ENCODE measurements at regions not wholly inside any gene's neighbourhood (a gene's known extent, or its start where the extent isn't known, plus 50 kb on each side); places are given as distances from the start of the nearest gene placed in this dataset.
"Not testable (repeated sequence)": the region's sequence is repeated elsewhere in the genome, so short reads cannot be mapped to it uniquely, and the experiment has no call there.

DNA sequence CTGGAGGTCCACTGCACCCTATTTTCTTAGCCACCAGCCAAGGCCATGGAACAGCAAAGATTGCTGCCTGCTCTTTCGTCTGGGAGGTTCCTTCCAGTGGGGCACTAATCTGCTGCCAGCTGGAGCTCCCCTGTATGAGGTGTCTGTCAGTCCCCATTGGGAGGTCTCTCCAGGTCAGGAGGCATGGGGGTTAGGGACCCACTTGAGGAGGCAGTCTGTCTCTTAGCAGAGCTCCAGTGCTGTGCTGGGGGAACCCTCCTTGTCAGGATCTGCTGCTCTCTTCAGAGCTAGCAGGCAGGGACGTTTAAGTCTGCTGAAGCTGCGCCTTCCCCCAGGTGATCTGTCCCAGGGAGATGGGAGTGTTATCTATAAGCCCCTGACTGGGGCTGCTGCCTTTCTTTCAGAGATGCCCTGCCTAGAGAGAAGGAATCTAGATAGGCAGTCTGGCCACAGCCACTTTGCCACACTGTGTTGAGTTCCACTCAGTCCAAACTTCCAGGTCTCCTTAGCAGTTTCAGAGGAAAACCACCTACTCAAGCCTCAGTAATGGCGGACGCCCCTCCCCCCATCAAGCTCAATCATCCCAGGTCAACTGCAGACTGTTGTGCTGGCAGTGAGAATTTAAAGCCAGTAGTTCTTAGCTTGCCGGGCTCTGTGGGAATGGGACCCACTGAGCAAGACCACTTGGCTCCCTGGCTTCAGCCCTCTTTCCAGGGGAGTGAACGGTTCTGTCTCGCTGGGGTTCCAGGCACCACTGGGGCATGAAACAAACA is 317.7 kb downstream of the LRRC70 start:
- no peak for DNase-seq (ENCODE audit: low read depth)

- no peak for DNase-seq (ENCODE audit: low read depth)
These were observed 308.1 kb downstream of the LRRC70 start for GRCh38 chr5:62886603-62887315.

DNA sequence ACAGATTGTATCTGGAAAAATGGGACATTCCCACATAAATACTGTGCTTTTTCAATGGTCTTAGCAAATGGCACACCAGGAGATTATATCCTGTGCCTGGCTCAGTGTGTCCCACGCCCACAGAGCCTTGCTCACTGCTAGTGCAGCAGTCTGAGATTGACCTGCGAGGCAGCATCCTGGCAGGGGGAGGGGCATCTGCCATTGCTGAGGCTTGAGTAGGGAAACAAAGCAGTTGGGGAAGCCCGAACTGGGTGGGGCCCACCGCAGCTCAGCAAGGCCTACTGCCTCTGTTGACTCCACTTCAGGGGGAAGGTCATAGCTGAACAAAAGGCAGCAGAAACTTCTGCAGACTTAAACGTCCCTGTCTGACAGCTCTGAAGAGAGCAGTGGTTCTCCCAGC is 258.7 kb downstream of the LRRC70 start:
- DNase-seq (ENCODE audit: low read depth), result not testable (repeated sequence)

DNA sequence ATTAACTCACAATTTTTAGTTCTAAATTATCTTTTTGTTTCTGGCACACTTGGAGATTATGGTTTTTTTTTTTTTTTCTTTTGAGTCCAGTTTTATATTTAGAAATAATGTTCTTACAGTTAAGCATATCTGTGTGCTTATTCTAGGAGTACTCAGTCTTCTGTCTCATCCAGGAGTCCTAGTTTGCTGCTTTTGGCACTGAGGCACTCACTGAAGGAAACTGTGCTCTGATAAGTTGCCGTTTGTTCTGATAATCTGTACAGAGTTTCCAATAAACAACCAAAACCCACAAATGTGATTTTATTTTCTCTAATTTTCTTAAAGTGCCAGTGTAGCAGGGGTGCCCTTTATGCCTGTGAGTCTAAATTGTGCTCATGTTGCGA is 251.0 kb downstream of the LRRC70 start:
- DNase-seq (ENCODE audit: low read depth), result no peak

DNA sequence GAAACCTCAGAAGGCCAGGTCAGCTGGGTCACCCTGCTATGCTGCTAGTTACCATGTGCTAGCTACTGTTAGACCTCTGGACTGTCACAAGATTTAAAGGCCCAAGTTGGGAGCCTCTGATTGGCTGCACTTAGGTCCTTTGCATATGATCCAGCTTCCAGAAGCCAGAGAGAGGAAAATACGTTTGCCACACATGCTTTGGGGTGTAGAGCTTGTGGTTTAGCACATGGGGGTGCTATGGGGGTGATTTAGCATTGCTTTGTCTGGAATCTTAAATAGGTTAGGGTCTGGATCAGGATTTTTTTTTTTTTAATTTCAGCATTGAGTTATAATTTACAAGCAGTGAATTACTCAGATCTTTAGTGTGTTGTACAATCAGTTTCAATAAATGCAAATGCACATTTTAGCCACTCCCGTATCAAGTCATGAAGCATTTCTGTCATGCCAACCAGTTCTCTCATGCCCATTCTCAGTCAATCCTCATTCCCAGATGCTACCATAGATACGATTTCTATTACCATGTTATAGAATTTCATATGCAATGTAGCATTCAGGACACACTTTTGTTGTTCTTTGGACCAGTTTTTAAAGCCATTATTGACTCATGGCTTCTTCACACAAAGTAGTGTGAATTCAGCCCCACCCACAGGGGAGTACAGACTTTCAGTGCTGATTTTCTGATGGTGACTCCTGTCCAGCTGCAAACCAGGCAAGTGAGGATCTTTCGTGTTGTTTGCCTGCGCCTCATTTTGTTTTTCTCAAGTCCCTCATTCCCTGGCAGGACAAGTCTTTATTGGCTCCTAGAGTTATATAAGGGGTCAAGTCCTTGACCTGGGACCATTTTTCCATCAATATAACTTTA is 250.4 kb downstream of the LRRC70 start:
- DNase-seq (ENCODE audit: low read depth), result no peak

DNA sequence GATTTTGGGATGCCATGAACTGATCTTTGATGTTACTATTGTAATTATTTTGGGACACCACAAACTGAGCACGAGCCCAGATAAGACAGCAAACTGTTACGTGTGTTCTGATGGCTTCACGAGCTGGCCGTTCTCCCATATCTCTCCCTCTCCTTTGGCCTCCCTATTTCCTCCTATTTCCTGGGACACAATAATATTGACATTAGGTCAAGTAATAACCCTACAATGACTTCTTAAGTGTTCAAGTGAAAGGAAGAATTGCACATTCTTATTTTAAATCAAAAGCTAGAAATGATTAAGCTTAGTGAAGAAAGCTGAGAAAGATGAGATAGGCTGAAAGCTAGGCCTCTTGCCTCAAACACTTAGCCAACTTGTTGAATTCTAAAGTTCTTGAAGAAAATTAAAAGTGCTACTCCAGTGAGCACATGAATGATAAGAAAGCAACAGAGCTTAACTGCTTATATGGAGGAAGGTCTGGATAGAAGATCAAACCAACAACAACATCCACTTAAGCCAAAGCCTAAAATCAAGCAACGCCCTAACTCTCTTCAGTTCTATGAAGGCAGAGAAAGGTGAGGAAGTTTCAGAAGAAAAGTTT is 247.1 kb downstream of the LRRC70 start:
- DNase-seq (ENCODE audit: low read depth), result no peak

- no peak for DNase-seq (ENCODE audit: low read depth)
These were observed 246.3 kb downstream of the LRRC70 start for GRCh38 chr5:62824936-62825335.

GRCh38 chr5:62817043-62817442 is 238.4 kb downstream of the LRRC70 start:
- peak; percentile 4 for DNase-seq (ENCODE audit: low read depth)

- DNase-seq (ENCODE audit: low read depth), result no peak
These were observed 236.4 kb downstream of the LRRC70 start for GRCh38 chr5:62814991-62815390.

GRCh38 chr5:62812621-62813255 is 234.1 kb downstream of the LRRC70 start:
- DNase-seq (ENCODE audit: low read depth), result no peak

- not testable (repeated sequence) for DNase-seq (ENCODE audit: low read depth)
These were observed 226.2 kb downstream of the LRRC70 start for GRCh38 chr5:62804819-62805218.

GRCh38 chr5:62795926-62796325 is 217.3 kb downstream of the LRRC70 start:
- no peak for DNase-seq (ENCODE audit: low read depth)

DNA sequence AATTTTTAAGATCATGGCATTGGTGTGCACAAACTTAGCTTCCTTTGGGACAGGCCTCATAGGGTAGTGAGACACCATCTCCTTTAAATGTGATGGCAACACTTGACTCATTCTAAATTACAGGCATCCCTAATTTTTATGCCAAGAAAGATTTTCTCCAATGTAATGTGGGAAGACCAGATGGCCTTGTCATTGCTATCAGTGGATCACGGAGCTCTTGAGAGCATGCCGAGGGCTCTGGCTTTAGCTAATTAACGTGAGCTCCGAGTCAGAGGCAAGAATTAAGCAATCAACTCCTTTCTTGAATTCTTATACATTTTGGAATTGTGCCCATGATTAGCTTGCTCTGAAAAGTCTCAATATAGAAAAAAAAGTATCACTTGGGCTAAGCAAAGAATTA is 215.8 kb downstream of the LRRC70 start:
- no peak for DNase-seq (ENCODE audit: low read depth)

- peak; percentile 3 for DNase-seq (ENCODE audit: low read depth)
These were observed 212.4 kb downstream of the LRRC70 start for GRCh38 chr5:62791059-62791458.

GRCh38 chr5:62790348-62790747 is 211.7 kb downstream of the LRRC70 start:
- DNase-seq (ENCODE audit: low read depth), result no peak

DNA sequence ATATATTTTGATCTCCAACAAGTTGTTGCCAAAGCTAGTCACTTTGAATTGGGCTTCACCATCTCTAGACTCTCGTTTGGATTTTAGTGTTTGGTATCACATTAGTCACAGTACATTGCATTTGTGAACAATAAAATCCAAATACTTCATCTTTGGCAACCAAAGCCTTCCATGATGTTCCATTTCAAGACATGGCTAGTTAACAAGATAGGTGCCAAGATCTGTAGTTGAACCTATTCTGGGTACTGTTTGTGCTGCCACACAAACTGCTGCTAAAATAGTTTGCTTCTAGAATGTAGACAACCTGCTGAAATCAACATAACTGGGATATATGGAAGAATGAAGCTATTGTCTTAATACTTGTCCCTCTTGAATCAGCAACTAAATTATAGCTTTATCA is 207.5 kb downstream of the LRRC70 start:
- no peak for DNase-seq (ENCODE audit: low read depth)

- no peak for DNase-seq (ENCODE audit: low read depth)
These were observed 207.0 kb downstream of the LRRC70 start for GRCh38 chr5:62785588-62785987.

- no peak for DNase-seq (ENCODE audit: low read depth)
These were observed 204.9 kb downstream of the LRRC70 start for GRCh38 chr5:62783374-62784057.

DNA sequence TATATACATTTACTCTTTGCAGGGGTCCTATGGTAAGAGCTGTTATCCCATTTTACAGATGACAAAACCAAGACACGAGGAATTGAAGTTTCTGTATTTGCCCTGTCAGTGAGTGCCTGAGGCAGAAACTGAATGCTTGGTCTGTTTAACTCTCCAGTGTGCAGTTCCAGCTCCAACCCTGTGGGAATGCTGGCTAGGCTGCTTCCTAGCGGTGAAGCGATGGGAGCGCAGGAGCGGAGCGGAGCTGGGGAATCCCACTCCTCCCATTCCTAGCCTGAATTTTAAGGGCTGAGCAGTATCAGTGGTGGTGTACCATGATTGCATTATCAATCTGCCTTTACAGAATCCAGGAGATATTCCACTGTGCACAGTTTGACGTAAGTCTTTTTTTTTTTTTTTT is 202.3 kb downstream of the LRRC70 start:
- peak; percentile 2 for DNase-seq (ENCODE audit: low read depth)

DNA sequence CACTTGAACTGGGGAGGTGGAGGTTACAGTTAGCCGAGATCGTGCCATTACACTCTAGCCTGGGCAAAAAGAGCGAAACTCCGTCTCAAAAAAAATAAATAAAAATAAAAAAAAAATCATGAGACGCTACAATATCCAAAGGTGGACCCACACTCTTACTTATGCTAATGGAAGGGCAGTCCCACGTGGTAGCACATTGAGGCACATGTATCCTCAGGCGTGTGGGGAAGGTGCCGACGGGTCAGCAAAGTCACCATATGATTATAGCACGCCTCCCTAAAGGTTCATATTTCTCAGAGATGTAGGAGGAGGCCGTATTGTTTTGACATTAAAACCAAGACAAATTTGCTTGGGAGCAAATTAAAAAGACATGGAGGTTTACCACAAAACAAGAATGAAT is 201.6 kb downstream of the LRRC70 start:
- no peak for DNase-seq (ENCODE audit: low read depth)

- peak; percentile 52 for DNase-seq (ENCODE audit: low read depth)
These were observed 200.4 kb downstream of the LRRC70 start for GRCh38 chr5:62779010-62779422.
